22Rv1 (cell line): ENCODE measurements at regions not wholly inside any gene's neighbourhood (a gene's known extent, or its start where the extent isn't known, plus 50 kb on each side); places are given as distances from the start of the nearest gene placed in this dataset.
"Not testable (repeated sequence)": the region's sequence is repeated elsewhere in the genome, so short reads cannot be mapped to it uniquely, and the experiment has no call there.

ENCODE experiments used
- H3K27ac ChIP-seq: fragments of 450-650 bp; 2 replicates; pipeline ENCODE4 v1.5.1; 2017
- CTCF ChIP-seq: fragments of 450-650 bp; IDR thresholded peaks from 2 replicates; pipeline ENCODE4 v1.5.1; 2017; ENCODE audit warnings: mild to moderate bottlenecking
- ZFX ChIP-seq: fragments of 450-650 bp; IDR thresholded peaks from 2 replicates; pipeline ENCODE4 v1.6.1; 2017; ENCODE audit warnings: antibody characterized with exemption, borderline replicate concordance

GRCh38 chr7:115300231-115300870 is 378.5 kb downstream of the MDFIC start:
- no peak overlapping the region for H3K27ac ChIP-seq
- TF ChIP-seq ZFX (no peak), CTCF (no peak)

- H3K27ac ChIP-seq: no peak overlapping the region
- TF ChIP-seq CTCF (no peak), ZFX (no peak)
Measured at GRCh38 chr7:115299397-115300037, 377.6 kb downstream of the MDFIC start.

- no peak for TF ChIP-seq ZFX
- no peak for TF ChIP-seq CTCF
- H3K27ac ChIP-seq: no peak overlapping the region
Measured at GRCh38 chr7:115297656-115298055, 375.8 kb downstream of the MDFIC start.

GRCh38 chr7:115293628-115294240 is 371.8 kb downstream of the MDFIC start:
- H3K27ac ChIP-seq: no peak overlapping the region

GRCh38 chr7:115292381-115292780 is 370.5 kb downstream of the MDFIC start:
- no peak for TF ChIP-seq ZFX
- no peak for TF ChIP-seq CTCF
- no peak overlapping the region for H3K27ac ChIP-seq

More at GRCh38 chr7:115293628-115294240, 371.8 kb downstream of the MDFIC start:
- TF ChIP-seq CTCF: no peak
- TF ChIP-seq ZFX: no peak

GRCh38 chr7:115289971-115290370 is 368.1 kb downstream of the MDFIC start:
- H3K27ac ChIP-seq: no peak overlapping the region
- no peak for TF ChIP-seq CTCF
- TF ChIP-seq ZFX: no peak

- no peak for TF ChIP-seq CTCF
- TF ChIP-seq ZFX: no peak
- H3K27ac ChIP-seq: no peak overlapping the region
Measured at GRCh38 chr7:115276791-115277190, 354.9 kb downstream of the MDFIC start.

- not testable (repeated sequence) for H3K27ac ChIP-seq
Measured at GRCh38 chr7:115273855-115274254, 352.0 kb downstream of the MDFIC start.
